Transverse colon (tissue), 4 donors: ENCODE measurements at regions not wholly inside any gene's neighbourhood (a gene's known extent, or its start where the extent isn't known, plus 50 kb on each side); places are given as distances from the start of the nearest gene placed in this dataset.
"Not testable (repeated sequence)": the region's sequence is repeated elsewhere in the genome, so short reads cannot be mapped to it uniquely, and the experiment has no call there.

Experiments used
- DNase-seq: peaks from one replicate; pipeline ENCODE4 v3.0.0-alpha.2; 2019
- H3K27ac ChIP-seq, 4 donors: fragments of 200-600 bp; sonication (generic); 2 replicates each; pipeline ENCODE4 v1.5.1; 2016 to 2018; ENCODE audit warnings: inconsistent platforms in 4 of 4
- H3K27me3 ChIP-seq: fragments of 200-600 bp; sonication (generic); 2 replicates; pipeline ENCODE4 v1.5.1; 2017; ENCODE audit warnings: inconsistent platforms
- H3K36me3 ChIP-seq, 4 donors: fragments of 200-600 bp; sonication (generic); 2 replicates each; pipeline ENCODE4 v1.5.1; 2017 to 2019; ENCODE audit warnings: inconsistent platforms in 4 of 4
- H3K4me1 ChIP-seq, 4 donors: fragments of 200-600 bp; sonication (generic); 2 replicates each; pipeline ENCODE4 v1.5.1; 2017 to 2020; ENCODE audit warnings: inconsistent platforms in 4 of 4
- H3K4me3 ChIP-seq, 4 donors: fragments of 200-600 bp; sonication (generic); 1 replicate in 1 of 4; 2 replicates in 3 of 4; pipeline versions ENCODE4 v1.5.1 to v1.6.1; 2017 to 2019; ENCODE audit warnings: inconsistent platforms in 4 of 4
- H3K9me3 ChIP-seq, 2 donors: fragments of 200-600 bp; sonication (generic); 2 replicates each; pipeline ENCODE4 v1.5.1; 2017 to 2019; ENCODE audit warnings: inconsistent platforms in 2 of 2
- WGBS, 2 donors: methylation state at CpG; one replicate each; pipeline ENCODE4 v1.1.5; 2018; ENCODE audit warnings: low coverage in 1 of 2; 5-methylcytosine and 5-hydroxymethylcytosine counted together
- in situ Hi-C, 4 donors: fragments of 200-750 bp; cut with MboI; loops; one replicate each; pipeline versions ENCODE4 v1.15.0 to v1.15.1; 2017; ENCODE audit warnings: low sequenced_read_pairs in 3 of 4, low pct_ligation_motif_present in 1 of 4, low pct_unique_long_range_greater_than_20kb in 1 of 4
- intact Hi-C: fragments of 100-400 bp; cut with DNase I; formaldehyde crosslinking; loops from one replicate; pipeline ENCODE4 v1.15.1; 2023; ENCODE audit warnings: low total_unique reads

DNA sequence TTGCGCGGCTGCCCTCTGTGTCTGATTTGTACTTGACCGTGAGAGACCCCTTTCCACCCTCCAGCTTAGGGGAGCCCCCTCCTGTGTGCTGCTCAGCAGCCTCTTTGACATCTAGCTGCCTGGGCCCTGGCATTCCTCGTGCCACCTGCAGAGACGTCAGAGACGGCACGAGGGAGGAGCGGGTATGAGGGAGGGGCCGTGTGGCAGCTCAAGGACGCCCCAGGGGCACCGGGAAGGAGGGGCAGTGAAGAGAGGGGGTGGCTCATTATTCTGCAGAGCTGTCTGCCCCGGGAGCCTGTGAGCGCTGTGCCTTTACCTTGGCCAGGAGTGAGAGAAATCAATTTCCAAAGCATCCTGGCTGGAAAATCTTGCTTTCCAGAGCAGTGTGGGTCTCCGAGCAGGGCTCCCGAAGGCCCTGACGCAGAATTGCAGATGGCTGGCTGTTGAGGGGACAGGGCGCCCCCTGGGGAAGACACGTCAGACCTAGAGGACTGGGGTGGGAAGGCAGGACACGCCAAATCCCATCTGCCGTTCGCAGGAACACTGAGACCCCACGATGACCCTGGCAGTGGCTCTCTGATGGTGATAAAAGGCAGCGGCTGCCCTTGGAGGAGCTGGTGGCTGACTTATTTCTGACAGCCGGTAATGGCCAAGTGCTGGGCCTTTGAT, 3950.5 kb upstream of the TPTE start:
- H3K9me3 ChIP-seq, H3K27ac ChIP-seq, H3K27me3 ChIP-seq, intact Hi-C loops, H3K4me1 ChIP-seq, in situ Hi-C loops, DNase-seq, H3K4me3 ChIP-seq, H3K36me3 ChIP-seq: not testable (repeated sequence)
- no CpG with 5 or more reads among the region's 24 CpGs for WGBS, 2 donors

DNA sequence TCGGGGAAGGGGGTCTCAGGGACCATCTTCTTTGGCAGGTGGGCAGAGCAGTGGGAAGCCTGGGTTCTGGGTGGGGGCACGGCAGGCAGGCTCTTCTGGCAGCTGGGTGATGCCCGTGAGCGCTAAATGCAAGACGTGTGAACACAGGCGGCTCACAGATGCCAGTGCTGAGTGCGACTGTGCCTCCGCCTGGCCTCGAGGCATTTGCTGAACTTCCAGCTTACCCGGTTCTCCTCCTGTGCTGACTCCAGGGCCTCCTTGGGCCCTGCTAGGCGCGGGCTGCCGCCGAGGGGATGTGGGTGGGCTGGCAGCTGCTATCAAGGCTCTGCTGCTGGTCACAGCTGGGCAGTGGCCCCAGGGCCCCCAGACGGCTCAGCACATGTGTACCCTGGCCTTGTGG, 3947.8 kb upstream of the TPTE start:
- H3K27me3 ChIP-seq, H3K36me3 ChIP-seq, H3K4me3 ChIP-seq, intact Hi-C loops, H3K9me3 ChIP-seq, H3K27ac ChIP-seq, in situ Hi-C loops, DNase-seq, H3K4me1 ChIP-seq: not testable (repeated sequence)
- no CpG with 5 or more reads among the region's 15 CpGs for WGBS, 2 donors

DNA sequence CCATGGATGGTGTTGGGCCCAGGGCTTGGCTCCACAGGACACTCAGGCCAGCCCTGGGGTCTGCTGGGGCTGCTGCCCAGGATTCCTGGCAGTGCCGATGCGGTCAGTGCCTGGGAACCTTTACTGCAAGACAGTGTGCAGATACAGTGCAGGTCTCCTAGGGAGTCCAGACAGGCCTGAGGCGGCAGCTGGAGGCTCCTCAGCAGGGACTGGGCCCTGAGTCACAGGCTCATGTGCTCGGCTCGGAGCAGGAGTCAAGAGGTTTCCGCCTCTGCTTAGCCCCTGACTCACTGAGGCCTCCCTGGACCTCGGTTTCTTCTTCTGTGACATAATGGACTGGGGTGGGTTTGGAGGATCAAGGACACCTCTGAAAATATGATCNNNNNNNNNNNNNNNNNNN, 3941.6 kb upstream of the TPTE start:
- in situ Hi-C loops, H3K9me3 ChIP-seq: not testable (repeated sequence)

More for the DNA sequence above, 3941.6 kb upstream of the TPTE start:
- H3K4me1 ChIP-seq, H3K4me3 ChIP-seq, H3K27me3 ChIP-seq, DNase-seq, H3K27ac ChIP-seq, intact Hi-C loops, H3K36me3 ChIP-seq: not testable (repeated sequence)
- no CpG with 5 or more reads among the region's 7 CpGs for WGBS, 2 donors
